OCI-LY7 (cell line): ENCODE measurements at regions not wholly inside any gene's neighbourhood (a gene's known extent, or its start where the extent isn't known, plus 50 kb on each side); places are given as distances from the start of the nearest gene placed in this dataset.

Source experiments
- BruUV-seq: library from RNA; stranded (reverse); fragments of 400-500 nt; replicated peaks from 2 replicates; lab custom pipeline; 2021; lab: Mats Ljungman, UMichigan
- CTCF ChIA-PET: fragments of 300-600 bp; sonication (Branson Sonifier 250); formaldehyde crosslinking; loops from one replicate; lab custom pipeline; 2022; ENCODE audit warnings: antibody characterized with exemption; ENCODE audit not compliant: unreplicated experiment; lab: Charles Lee
- POLR2A ChIA-PET: fragments of 300-600 bp; sonication (Branson Sonifier 250); formaldehyde crosslinking; loops from one replicate; lab custom pipeline; 2022; ENCODE audit warnings: antibody characterized with exemption; lab: Charles Lee
- DNase-seq: peaks from one replicate; pipeline ENCODE4 v3.0.0-alpha.2; 2015; ENCODE audit warnings: low spot score
- H2AFZ ChIP-seq: fragments of 200-600 bp; sonication (generic), shearing (Covaris generic); 2 replicates; pipeline ENCODE4 v1.6.1; 2014; ENCODE audit warnings: mild to moderate bottlenecking, antibody characterized with exemption, low read length, moderate library complexity
- H3K27ac ChIP-seq: fragments of 200-600 bp; sonication (generic); 2 replicates; pipeline ENCODE4 v1.5.1; 2014; ENCODE audit warnings: mixed run types, low read depth, mild to moderate bottlenecking, moderate library complexity, low read length, inconsistent platforms; ENCODE audit not compliant: poor library complexity, severe bottlenecking
- H3K36me3 ChIP-seq: fragments of 200-600 bp; sonication (generic); 2 replicates; pipeline ENCODE4 v1.6.1; 2014; ENCODE audit warnings: mild to moderate bottlenecking, antibody characterized with exemption, low read length, moderate library complexity, mixed read lengths; ENCODE audit not compliant: insufficient read depth
- H3K4me1 ChIP-seq: fragments of 200-600 bp; sonication (generic); 2 replicates; pipeline ENCODE4 v1.5.1; 2014; ENCODE audit warnings: mild to moderate bottlenecking, low read length; ENCODE audit not compliant: insufficient read depth, poor library complexity, severe bottlenecking
- H3K4me2 ChIP-seq: fragments of 200-600 bp; sonication (generic); 2 replicates; pipeline ENCODE4 v1.6.1; 2014; ENCODE audit warnings: mild to moderate bottlenecking, low read length
- H3K4me3 ChIP-seq: fragments of 200-600 bp; sonication (generic); 2 replicates; pipeline ENCODE4 v1.5.1; 2014; ENCODE audit warnings: mild to moderate bottlenecking, low read depth, low read length; ENCODE audit not compliant: poor library complexity, severe bottlenecking
- H3K79me2 ChIP-seq: fragments of 200-600 bp; sonication (generic); 2 replicates; pipeline ENCODE4 v1.6.1; 2016; ENCODE audit warnings: low read depth, mild to moderate bottlenecking, low read length, moderate library complexity, mixed read lengths; ENCODE audit not compliant: insufficient read depth
- H3K9me2 ChIP-seq: fragments of 200-600 bp; sonication (generic); 2 replicates; pipeline ENCODE4 v1.6.1; 2016; ENCODE audit warnings: mild to moderate bottlenecking, low read length, mixed read lengths; ENCODE audit not compliant: insufficient read depth
- H3K9me3 ChIP-seq: fragments of 200-600 bp; sonication (generic); 2 replicates; pipeline ENCODE4 v1.6.1; 2014; ENCODE audit warnings: mild to moderate bottlenecking, mixed run types, low read length, mixed read lengths
- H4K20me1 ChIP-seq: fragments of 200-600 bp; sonication (generic); 2 replicates; pipeline ENCODE4 v1.6.1; 2014; ENCODE audit warnings: mild to moderate bottlenecking, antibody characterized with exemption, low read length, moderate library complexity, mixed read lengths; ENCODE audit not compliant: insufficient read depth
- CTCF ChIP-seq: fragments of 200-600 bp; sonication (generic); conservative IDR thresholded peaks from 2 replicates; pipeline ENCODE4 v1.5.1; 2014; ENCODE audit warnings: mild to moderate bottlenecking, antibody characterized with exemption, low read length, moderate library complexity, mixed read lengths
- EZH2phosphoT487 ChIP-seq: fragments of 200-600 bp; sonication (generic); IDR thresholded peaks from 2 replicates; pipeline ENCODE4 v1.6.1; 2018; ENCODE audit warnings: low read depth, borderline replicate concordance, mild to moderate bottlenecking, mixed run types, antibody characterized with exemption, low read length, moderate library complexity, mixed read lengths
- intact Hi-C: fragments of 100-400 bp; cut with micrococcal nuclease; formaldehyde crosslinking; loops from one replicate; pipeline ENCODE4 v1.10.0; 2022; ENCODE audit not compliant: unreplicated experiment

DNA sequence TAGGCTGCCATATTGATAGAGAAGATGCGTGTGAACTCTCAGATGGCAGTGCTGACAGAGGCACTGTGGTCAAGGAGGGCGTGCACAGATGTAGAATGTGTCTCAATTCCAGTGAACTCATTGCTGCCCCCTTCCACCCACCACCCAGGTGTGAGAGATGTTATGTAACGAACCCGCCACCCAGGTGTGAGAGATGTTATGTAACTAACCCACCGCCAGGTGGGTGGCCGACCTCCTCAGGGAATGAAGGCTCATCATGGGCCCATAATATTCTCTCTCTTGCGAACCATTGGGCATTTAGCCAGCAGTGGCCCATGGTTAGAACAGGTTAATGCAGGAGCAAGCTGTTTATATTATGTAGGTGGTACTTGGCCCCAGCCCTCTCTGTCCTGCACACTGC, 140.4 kb upstream of the MTPN start:
- H3K9me3 ChIP-seq = no peaks in the 10 kb centered on the region
- H3K9me2 ChIP-seq = no peaks in the 10 kb centered on the region
- H3K27ac ChIP-seq = no peak overlapping the region
- BruUV-seq = no TSS peak
- intact Hi-C loops = loop anchor here (5.0 to 10.0 kb wide), 2 partner anchors 240 to 567 kb away; no protein-coding TSS in a partner anchor
- no peak for DNase-seq
- H3K79me2 ChIP-seq = no peaks in the 10 kb centered on the region
- 0 out of 2 replicates have a peak, but pooled peaks cover 4% of the 10 kb centered on the region for H3K36me3 ChIP-seq
- no peaks in the 10 kb centered on the region for H3K4me1 ChIP-seq
- ChIA-PET POLR2A (no interaction called here), CTCF (no interaction called here)
- H3K4me3 ChIP-seq = no peak overlapping the region
- TF ChIP-seq CTCF (no peak), EZH2phosphoT487 (no peak)
- no peaks in the 10 kb centered on the region for H4K20me1 ChIP-seq
- H2AFZ ChIP-seq = no peak overlapping the region
- no peak overlapping the region for H3K4me2 ChIP-seq

GRCh38 chr7:136116186-136116585, 139.0 kb upstream of the MTPN start:
- no peaks in the 10 kb centered on the region for H3K9me2 ChIP-seq
- no peaks in the 10 kb centered on the region for H4K20me1 ChIP-seq
- H3K36me3 ChIP-seq = no peaks in the 10 kb centered on the region
- H3K79me2 ChIP-seq = no peaks in the 10 kb centered on the region
- H3K4me3 ChIP-seq = no peak overlapping the region
- CTCF ChIA-PET = no interaction called here
- POLR2A ChIA-PET = interaction anchor here (1.9 kb wide), 1 partner anchor 16 kb away, joined by 4 read pairs; no protein-coding TSS in a partner anchor
- no peak overlapping the region for H2AFZ ChIP-seq
- intact Hi-C loops = loop anchor here (5.0 to 10.0 kb wide), 2 partner anchors 241 to 569 kb away; no protein-coding TSS in a partner anchor
- BruUV-seq = no TSS peak
- no peaks in the 10 kb centered on the region for H3K4me1 ChIP-seq
- no peak for DNase-seq
- H3K4me2 ChIP-seq = no peak overlapping the region
- TF ChIP-seq EZH2phosphoT487 = no peak
- no peak for TF ChIP-seq CTCF
- H3K27ac ChIP-seq = no peak overlapping the region
- H3K9me3 ChIP-seq = no peaks in the 10 kb centered on the region
